GM12892 (cell line): ENCODE measurements at regions not wholly inside any gene's neighbourhood (a gene's known extent, or its start where the extent isn't known, plus 50 kb on each side); places are given as distances from the start of the nearest gene placed in this dataset.

Experiments
- DNase-seq: peaks from one replicate; pipeline ENCODE4 v3.0.0; 2011; ENCODE audit not compliant: insufficient read length
- FAIRE-seq: peaks from 2 replicates; lab custom pipeline; 2011; peaks lifted over from hg19 to GRCh38; lab: Jason Lieb, UNC
- POLR2A ChIP-seq: IDR thresholded peaks from 2 replicates; pipeline ENCODE4 v1.6.1; 2011; ENCODE audit warnings: low read depth, low read length, control low read depth
- POLR2AphosphoS5 ChIP-seq: IDR thresholded peaks from 2 replicates; pipeline ENCODE4 v1.6.1; 2011; ENCODE audit warnings: low read depth, low read length, control low read depth
- TAF1 ChIP-seq: IDR thresholded peaks from 2 replicates; pipeline ENCODE4 v1.6.1; 2011; ENCODE audit warnings: low read depth, mild to moderate bottlenecking, control low read depth, low read length, borderline replicate concordance

GRCh38 chr10:78178940-78179339 lies 145.3 kb downstream of the RPS24 start:
- TF ChIP-seq POLR2AphosphoS5 (no peak), TAF1 (no peak), POLR2A (no peak)
- FAIRE-seq, result no peak
- DNase-seq, result no peak

GRCh38 chr10:78179886-78180705 lies 146.4 kb downstream of the RPS24 start:
- DNase-seq (no peak), FAIRE-seq (no peak)
- TF ChIP-seq TAF1, result no peak
- TF ChIP-seq POLR2AphosphoS5, result no peak
- no peak for TF ChIP-seq POLR2A

- no peak for TF ChIP-seq POLR2A
- no peak for TF ChIP-seq TAF1
- no peak for DNase-seq
- FAIRE-seq, result no peak
Observed at GRCh38 chr10:78181381-78182055, 147.9 kb downstream of the RPS24 start.

GRCh38 chr10:78182841-78183240 lies 149.2 kb downstream of the RPS24 start:
- DNase-seq, result no peak
- FAIRE-seq, result no peak
- TF ChIP-seq TAF1, result no peak
- TF ChIP-seq POLR2AphosphoS5, result no peak
- no peak for TF ChIP-seq POLR2A

GRCh38 chr10:78184851-78185692 lies 151.4 kb downstream of the RPS24 start:
- TF ChIP-seq POLR2A, result no peak
- DNase-seq (no peak), FAIRE-seq (no peak)

GRCh38 chr10:78185693-78186055 lies 152.0 kb downstream of the RPS24 start:
- no peak for TF ChIP-seq POLR2A
- no peak for TF ChIP-seq TAF1
- no peak for TF ChIP-seq POLR2AphosphoS5
- DNase-seq (no peak), FAIRE-seq (no peak)

GRCh38 chr10:78186572-78186971 lies 152.9 kb downstream of the RPS24 start:
- no peak for TF ChIP-seq TAF1
- no peak for TF ChIP-seq POLR2AphosphoS5
- no peak for TF ChIP-seq POLR2A
- no peak for DNase-seq
- no peak for FAIRE-seq

GRCh38 chr10:78187371-78187770 lies 153.7 kb downstream of the RPS24 start:
- FAIRE-seq, result no peak
- TF ChIP-seq TAF1 (no peak), POLR2A (no peak), POLR2AphosphoS5 (no peak)
- no peak for DNase-seq

GRCh38 chr10:78188446-78188845 lies 154.8 kb downstream of the RPS24 start:
- no peak for FAIRE-seq
- TF ChIP-seq POLR2AphosphoS5 (no peak), POLR2A (no peak), TAF1 (no peak)

GRCh38 chr10:78190051-78190825 lies 156.6 kb downstream of the RPS24 start:
- DNase-seq, result no peak
- FAIRE-seq, result no peak
- TF ChIP-seq POLR2AphosphoS5, result no peak
- no peak for TF ChIP-seq TAF1

More at GRCh38 chr10:78188446-78188845, 154.8 kb downstream of the RPS24 start:
- DNase-seq, result no peak

GRCh38 chr10:78191301-78191700 lies 157.6 kb downstream of the RPS24 start:
- DNase-seq, result no peak
- TF ChIP-seq POLR2AphosphoS5, result no peak
- TF ChIP-seq POLR2A, result no peak
- no peak for TF ChIP-seq TAF1
- FAIRE-seq, result no peak
